ENCODE measurements at regions not wholly inside any gene's neighbourhood (a gene's known extent, or its start where the extent isn't known, plus 50 kb on each side); places are given as distances from the start of the nearest gene placed in this dataset.

DNA sequence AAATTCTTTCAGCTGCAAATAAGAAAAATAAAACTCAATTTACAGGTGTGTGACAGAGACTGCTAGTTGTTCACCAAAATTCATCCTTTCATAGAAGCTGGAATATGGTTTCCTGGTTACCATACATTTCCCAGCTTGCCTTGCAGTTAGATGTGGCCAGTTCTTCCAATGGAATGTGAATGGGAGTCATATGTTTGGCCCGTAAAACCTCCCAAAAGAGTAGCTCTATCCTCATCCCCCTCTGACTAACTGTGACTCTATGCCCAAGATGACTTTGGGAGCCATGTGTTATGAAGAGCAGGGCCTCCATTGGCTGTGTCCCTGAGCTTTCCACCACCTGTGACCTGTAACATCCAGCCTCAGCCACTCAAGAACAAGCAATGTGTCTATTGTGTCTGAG, 90.6 kb upstream of the NGF start:
- dilution Hi-C loops (cut with HindIII; ENCODE audit: low sequenced_read_pairs, unreplicated experiment) = no loop called here

More for the DNA sequence above, 90.6 kb upstream of the NGF start:
- Histone ChIP-seq H2BK15ac (ENCODE audit: low read depth, low read length) (peak overlapping the region; percentile 17; the same call in 1 of the 3 replicates), H3K18ac (ENCODE audit: low read depth, low read length) (no peak overlapping the region), H3K4me1 (ENCODE audit: control insufficient read depth, insufficient read depth, low read length) (peaks cover 22% of the 10 kb centered on the region), H3K4me2 (ENCODE audit: low read depth, low read length) (no peak overlapping the region), H3K9me3 (ENCODE audit: control insufficient read depth, insufficient read depth, low read length) (no peaks in the 10 kb centered on the region), H4K20me1 (ENCODE audit: insufficient read depth, low read length) (no peaks in the 10 kb centered on the region), H2AK5ac (ENCODE audit: low read depth, low read length) (peak overlapping the region; percentile 23), H3K79me1 (ENCODE audit: low read depth in 1 of 2, low read length in 2 of 2) (no peaks in the 10 kb centered on the region), H3K56ac (ENCODE audit: extremely low read depth, insufficient read depth, low read length) (no peak overlapping the region), H2BK5ac (ENCODE audit: low read depth, low read length, poor library complexity, severe bottlenecking) (peak overlapping the region; percentile 4), H4K8ac (ENCODE audit: low read depth in 2 of 2, low read length in 2 of 2) (peak overlapping the region; percentile 2 to 15; a peak in 1 of 4 replicates), H4K5ac (ENCODE audit: low read depth, low read length) (no peak overlapping the region), H2AFZ (replicated peaks; ENCODE audit: low read length, poor library complexity) (no peak overlapping the region), H4K91ac (ENCODE audit: insufficient read depth, low read depth, low read length) (peak overlapping the region; percentile 32; the same call in 1 of the 2 replicates), H3K14ac (replicated peaks; ENCODE audit: low read depth, low read length) (peak overlapping the region; percentile 11; the same call in 1 of the 2 replicates), H3K9me1 (ENCODE audit: insufficient read depth, low read length) (peaks cover 30% of the 10 kb centered on the region), H3K23ac (ENCODE audit: low read depth, low read length) (no peak overlapping the region), H3K9ac (ENCODE audit: low read depth, low read length) (no peak overlapping the region), H3K4me3 (ENCODE audit: insufficient read depth, low read depth, low read length) (no peak overlapping the region), H3K4ac (ENCODE audit: low read depth, low read length) (peak overlapping the region; percentile 52; the same call in 1 of the 2 replicates), H2BK120ac (ENCODE audit: low read depth, low read length) (peak overlapping the region; percentile 36; the same call in 1 of the 2 replicates), H2AK9ac (replicated peaks; ENCODE audit: low read depth, low read length, poor library complexity) (no peak overlapping the region), H3K27ac (ENCODE audit: insufficient read depth, low read length) (no peak overlapping the region), H3K27me3 (ENCODE audit: control insufficient read depth, insufficient read depth, low read length) (no peaks in the 10 kb centered on the region), H3K36me3 (ENCODE audit: control insufficient read depth, insufficient read depth, low read length) (no peaks in the 10 kb centered on the region), H2BK20ac (ENCODE audit: low read depth, low read length) (peak overlapping the region; percentile 40; the same call in 1 of the 2 replicates)
- in situ Hi-C loops (cut with MboI; ENCODE audit: low sequenced_read_pairs) (no loop called here), intact Hi-C loops (cut with micrococcal nuclease) (no loop called here)
- no TSS peak for BruUV-seq (replicated peaks)
- CTCF ChIA-PET = interaction anchor here (1.1 to 1.9 kb wide), 2 partner anchors 41 to 167 kb away, joined by 4 read pairs; no protein-coding TSS in a partner anchor
- DNase-seq (no peak), ATAC-seq (ENCODE audit: low read depth) (no peak)
- POLR2A ChIA-PET (ENCODE audit: unreplicated experiment) = no interaction called here
- TF ChIP-seq SMC3 (IDR thresholded peaks at IDR 0.05; ENCODE audit: low read depth, low read length) = no peak
- no CpG with 5 or more reads among the region's 1 CpG for WGBS, 2 experiments (ENCODE audit: extremely low coverage in 2 of 2, insufficient read length in 1 of 2)

Data from IMR-90 (cell line).